NT2/D1 (cell line): ENCODE measurements at regions not wholly inside any gene's neighbourhood (a gene's known extent, or its start where the extent isn't known, plus 50 kb on each side); places are given as distances from the start of the nearest gene placed in this dataset.

ENCODE experiments used
- DNase-seq: peaks from one replicate; pipeline ENCODE4 v3.0.0-alpha.2; 2011; ENCODE audit warnings: low read depth, low spot score
- H3K27me3 ChIP-seq: 2 replicates; pipeline ENCODE4 v1.6.0; 2011; ENCODE audit warnings: mild to moderate bottlenecking; ENCODE audit not compliant: insufficient read length, insufficient read depth
- H3K36me3 ChIP-seq: 2 replicates; pipeline ENCODE4 v1.6.1; 2011; ENCODE audit warnings: mild to moderate bottlenecking, low read length, mixed read lengths; ENCODE audit not compliant: insufficient read depth, insufficient read length
- H3K4me1 ChIP-seq: 2 replicates; pipeline ENCODE4 v1.5.1; 2011; ENCODE audit not compliant: insufficient read depth, insufficient read length
- H3K4me3 ChIP-seq: 2 replicates; pipeline ENCODE4 v1.5.1; 2011; ENCODE audit warnings: low read depth; ENCODE audit not compliant: insufficient read length
- H3K9ac ChIP-seq: 2 replicates; pipeline ENCODE4 v1.6.0; 2011; ENCODE audit warnings: low read depth; ENCODE audit not compliant: insufficient read length
- H3K9me3 ChIP-seq: 2 replicates; pipeline ENCODE4 v1.5.1; 2011; ENCODE audit warnings: mild to moderate bottlenecking, low read length; ENCODE audit not compliant: insufficient read depth
- SUZ12 ChIP-seq: IDR thresholded peaks from 2 replicates; pipeline ENCODE4 v1.6.1; 2011; ENCODE audit not compliant: insufficient read length, insufficient read depth; ENCODE audit errors: extremely low read depth
- YY1 ChIP-seq: IDR thresholded peaks from 2 replicates; pipeline ENCODE4 v1.6.1; 2011; ENCODE audit not compliant: insufficient read length, insufficient read depth
- ZNF274 ChIP-seq: IDR thresholded peaks from 2 replicates; pipeline ENCODE4 v1.6.1; 2011; ENCODE audit warnings: mild to moderate bottlenecking, low read depth, low read length

- no peak overlapping the region for H3K4me3 ChIP-seq
Observed at GRCh38 chr11:56898856-56899255, 89.9 kb upstream of the OR5AK2 start.

GRCh38 chr11:56890584-56891305 lies 98.0 kb upstream of the OR5AK2 start:
- no peaks in the 10 kb centered on the region for H3K27me3 ChIP-seq

More at GRCh38 chr11:56898856-56899255, 89.9 kb upstream of the OR5AK2 start:
- Histone ChIP-seq H3K9me3 (no peaks in the 10 kb centered on the region), H3K27me3 (no peaks in the 10 kb centered on the region), H3K36me3 (no peaks in the 10 kb centered on the region), H3K4me1 (no peaks in the 10 kb centered on the region), H3K9ac (no peak overlapping the region)
- no peak for TF ChIP-seq YY1
- TF ChIP-seq SUZ12 = no peak
- no peak for TF ChIP-seq ZNF274
- DNase-seq = no peak

GRCh38 chr11:56889986-56890385 lies 98.7 kb upstream of the OR5AK2 start:
- DNase-seq = no peak
- H3K9me3 ChIP-seq = no peaks in the 10 kb centered on the region
- no peaks in the 10 kb centered on the region for H3K36me3 ChIP-seq
- no peaks in the 10 kb centered on the region for H3K27me3 ChIP-seq
- no peak for TF ChIP-seq YY1
- no peak for TF ChIP-seq ZNF274
- TF ChIP-seq SUZ12 = no peak
- no peak overlapping the region for H3K4me3 ChIP-seq
- H3K9ac ChIP-seq = no peak overlapping the region
- H3K4me1 ChIP-seq = no peaks in the 10 kb centered on the region

More at GRCh38 chr11:56890584-56891305, 98.0 kb upstream of the OR5AK2 start:
- no peaks in the 10 kb centered on the region for H3K4me1 ChIP-seq
- TF ChIP-seq ZNF274 = no peak
- no peak for TF ChIP-seq SUZ12
- TF ChIP-seq YY1 = no peak
- DNase-seq = no peak
- no peak overlapping the region for H3K4me3 ChIP-seq
- H3K9ac ChIP-seq = no peak overlapping the region
- H3K9me3 ChIP-seq = no peaks in the 10 kb centered on the region
- no peaks in the 10 kb centered on the region for H3K36me3 ChIP-seq

- no peaks in the 10 kb centered on the region for H3K9me3 ChIP-seq
- no peak overlapping the region for H3K9ac ChIP-seq
- no peak for TF ChIP-seq ZNF274
- H3K36me3 ChIP-seq = no peaks in the 10 kb centered on the region
- no peaks in the 10 kb centered on the region for H3K4me1 ChIP-seq
- no peak for DNase-seq
- no peak overlapping the region for H3K4me3 ChIP-seq
- no peaks in the 10 kb centered on the region for H3K27me3 ChIP-seq
Observed at GRCh38 chr11:56887940-56888339, 100.8 kb upstream of the OR5AK2 start.

GRCh38 chr11:56886455-56886854 lies 102.3 kb upstream of the OR5AK2 start:
- Histone ChIP-seq H3K27me3 (no peaks in the 10 kb centered on the region), H3K4me3 (no peak overlapping the region), H3K36me3 (no peaks in the 10 kb centered on the region), H3K9ac (no peak overlapping the region), H3K4me1 (no peaks in the 10 kb centered on the region), H3K9me3 (no peaks in the 10 kb centered on the region)
- TF ChIP-seq ZNF274 = no peak
- TF ChIP-seq SUZ12 = no peak
- no peak for TF ChIP-seq YY1
- no peak for DNase-seq

- Histone ChIP-seq H3K9ac (no peak overlapping the region), H3K9me3 (no peaks in the 10 kb centered on the region), H3K27me3 (no peaks in the 10 kb centered on the region), H3K36me3 (no peaks in the 10 kb centered on the region), H3K4me1 (no peaks in the 10 kb centered on the region), H3K4me3 (no peak overlapping the region)
- TF ChIP-seq YY1 (no peak), SUZ12 (no peak), ZNF274 (no peak)
- no peak for DNase-seq
Observed at GRCh38 chr11:56885854-56886253, 102.9 kb upstream of the OR5AK2 start.

- DNase-seq = no peak
- H3K36me3 ChIP-seq = no peaks in the 10 kb centered on the region
- no peaks in the 10 kb centered on the region for H3K9me3 ChIP-seq
- H3K4me3 ChIP-seq = no peak overlapping the region
- H3K27me3 ChIP-seq = no peaks in the 10 kb centered on the region
- H3K9ac ChIP-seq = no peak overlapping the region
- H3K4me1 ChIP-seq = no peaks in the 10 kb centered on the region
- no peak for TF ChIP-seq ZNF274
Observed at GRCh38 chr11:56885177-56885576, 103.5 kb upstream of the OR5AK2 start.
